Glutamatergic neuron (in vitro differentiated cells): ENCODE measurements at regions not wholly inside any gene's neighbourhood (a gene's known extent, or its start where the extent isn't known, plus 50 kb on each side); places are given as distances from the start of the nearest gene placed in this dataset.
A peak's percentile ranks its signal among the peaks of the same experiment; 100 is the strongest.

Source experiments
- DNase-seq: peaks from one replicate; pipeline ENCODE4 v3.0.0; 2022
- H3K27ac Mint-ChIP-seq: one replicate; pipeline ENCODE4 v1.8.0; 2020; ENCODE audit warnings: mild to moderate bottlenecking, mixed read lengths, inconsistent platforms; ENCODE audit not compliant: unreplicated experiment
- H3K27me3 Mint-ChIP-seq: one replicate; pipeline ENCODE4 v1.8.0; 2020; ENCODE audit warnings: mild to moderate bottlenecking, moderate library complexity, mixed read lengths, inconsistent platforms; ENCODE audit not compliant: unreplicated experiment
- H3K36me3 Mint-ChIP-seq: one replicate; pipeline ENCODE4 v1.8.0; 2020; ENCODE audit warnings: mild to moderate bottlenecking, mixed read lengths, inconsistent platforms; ENCODE audit not compliant: unreplicated experiment
- H3K4me1 Mint-ChIP-seq: one replicate; pipeline ENCODE4 v1.8.0; 2020; ENCODE audit warnings: mild to moderate bottlenecking, low read depth, mixed read lengths, inconsistent platforms; ENCODE audit not compliant: unreplicated experiment
- H3K4me3 Mint-ChIP-seq: one replicate; pipeline ENCODE4 v1.8.0; 2020; ENCODE audit warnings: mild to moderate bottlenecking, mixed read lengths, inconsistent platforms; ENCODE audit not compliant: unreplicated experiment
- H3K9me3 Mint-ChIP-seq: one replicate; pipeline ENCODE4 v1.8.0; 2020; ENCODE audit warnings: mild to moderate bottlenecking, moderate library complexity, mixed read lengths, inconsistent platforms; ENCODE audit not compliant: unreplicated experiment
- CTCF ChIP-seq: fragments of 200-600 bp; sonication (generic); IDR thresholded peaks from one replicate; pipeline ENCODE4 v1.5.0; 2021; ENCODE audit not compliant: partially characterized antibody, unreplicated experiment

DNA sequence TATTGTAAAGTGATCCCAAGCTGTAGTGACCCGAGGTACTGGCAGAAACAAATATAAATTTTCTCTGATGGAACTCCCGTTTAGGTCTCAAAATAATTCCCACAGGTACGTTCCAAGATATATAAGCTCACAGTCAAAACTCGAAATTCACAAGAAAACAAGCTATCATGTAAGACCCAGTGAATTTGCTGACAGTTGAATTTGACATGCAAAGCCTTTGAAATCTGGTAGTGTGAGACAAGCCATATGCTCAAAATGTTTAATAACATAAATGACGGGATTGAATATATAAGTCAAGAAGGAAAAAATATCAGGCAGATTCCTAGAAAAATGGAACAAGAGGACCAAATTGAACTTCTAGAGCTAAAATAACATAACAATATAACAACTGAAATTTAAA lies 252.8 kb downstream of the TMA16 start:
- TF ChIP-seq CTCF, result no peak
- DNase-seq, result no peak
- no peaks in the 10 kb centered on the region for H3K4me1 Mint-ChIP-seq
- no peaks in the 10 kb centered on the region for H3K9me3 Mint-ChIP-seq
- H3K27me3 Mint-ChIP-seq, result peaks cover 1% of the 10 kb centered on the region
- no peaks in the 10 kb centered on the region for H3K36me3 Mint-ChIP-seq
- H3K27ac Mint-ChIP-seq, result no peak overlapping the region
- no peak overlapping the region for H3K4me3 Mint-ChIP-seq

DNA sequence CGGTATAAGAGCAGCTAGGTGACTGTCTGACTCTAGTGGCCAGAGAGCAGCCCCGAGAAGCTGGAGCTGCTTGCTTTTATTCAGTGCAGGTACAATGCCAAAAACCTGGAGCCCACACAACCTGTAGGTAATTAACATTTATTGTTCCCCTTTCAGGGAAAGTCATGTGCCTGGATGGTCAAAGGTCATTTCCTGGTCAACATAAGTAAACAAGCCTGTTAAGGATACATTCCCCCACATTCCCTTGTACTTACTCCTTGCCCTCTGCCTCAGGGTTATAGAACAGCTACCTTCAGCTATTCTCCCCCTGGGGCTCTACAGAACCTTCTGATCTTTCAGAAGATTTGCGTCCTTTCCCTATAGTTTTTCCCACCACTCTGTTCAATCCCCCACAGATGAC lies 253.4 kb downstream of the TMA16 start:
- Mint-ChIP-seq H3K27ac (no peak overlapping the region), H3K27me3 (no peaks in the 10 kb centered on the region), H3K4me3 (no peak overlapping the region), H3K36me3 (no peaks in the 10 kb centered on the region), H3K9me3 (no peaks in the 10 kb centered on the region), H3K4me1 (no peaks in the 10 kb centered on the region)
- TF ChIP-seq CTCF, result no peak
- DNase-seq, result no peak

- Mint-ChIP-seq H3K4me1 (no peaks in the 10 kb centered on the region), H3K4me3 (no peak overlapping the region), H3K9me3 (no peaks in the 10 kb centered on the region), H3K27ac (no peak overlapping the region), H3K27me3 (no peaks in the 10 kb centered on the region), H3K36me3 (no peaks in the 10 kb centered on the region)
- DNase-seq, result peak; percentile 24
- TF ChIP-seq CTCF, result no peak
These were observed 254.0 kb downstream of the TMA16 start for GRCh38 chr4:163748449-163748848.

GRCh38 chr4:163755013-163755412 lies 260.5 kb downstream of the TMA16 start:
- Mint-ChIP-seq H3K9me3 (no peaks in the 10 kb centered on the region), H3K36me3 (no peaks in the 10 kb centered on the region), H3K27me3 (no peaks in the 10 kb centered on the region), H3K27ac (no peak overlapping the region), H3K4me3 (no peak overlapping the region), H3K4me1 (peaks cover 3% of the 10 kb centered on the region)
- DNase-seq, result no peak
- no peak for TF ChIP-seq CTCF

GRCh38 chr4:163757219-163757618 lies 262.7 kb downstream of the TMA16 start:
- no peak for DNase-seq
- Mint-ChIP-seq H3K4me1 (peaks cover 11% of the 10 kb centered on the region), H3K27me3 (no peaks in the 10 kb centered on the region), H3K36me3 (no peaks in the 10 kb centered on the region), H3K4me3 (no peak overlapping the region), H3K9me3 (no peaks in the 10 kb centered on the region), H3K27ac (no peak overlapping the region)
- TF ChIP-seq CTCF, result no peak
